ENCODE measurements at regions not wholly inside any gene's neighbourhood (a gene's known extent, or its start where the extent isn't known, plus 50 kb on each side); places are given as distances from the start of the nearest gene placed in this dataset.

DNA sequence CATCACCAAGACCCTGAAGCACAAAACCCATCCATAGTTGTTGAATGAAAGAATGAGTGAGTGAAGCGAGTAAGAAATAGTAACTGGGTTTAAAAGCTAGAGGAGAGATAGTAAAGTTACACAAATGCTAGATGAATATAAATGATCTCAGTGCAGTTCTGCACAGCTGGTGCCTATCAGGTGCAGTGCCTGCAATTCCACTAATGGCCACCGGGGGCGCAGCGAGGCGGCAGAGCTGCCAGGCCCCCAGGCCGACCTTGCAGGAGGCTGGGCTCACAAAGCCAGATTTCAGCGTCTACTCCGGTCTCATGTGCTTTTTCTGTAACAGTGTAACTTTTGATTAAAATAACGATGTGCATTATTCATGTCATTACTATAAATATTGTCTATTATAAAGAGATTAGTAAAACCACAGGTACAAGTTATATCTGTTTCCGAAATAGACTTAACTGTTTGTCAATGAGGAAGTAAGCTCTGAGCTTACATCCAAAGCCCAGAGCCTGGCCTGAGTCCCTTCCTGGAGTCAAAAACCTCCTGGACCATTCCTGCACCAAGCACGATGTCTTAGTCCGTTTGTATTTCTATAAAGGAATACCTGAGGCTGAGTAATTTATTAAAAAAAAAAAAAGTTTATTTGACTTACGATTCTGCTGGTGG, 477.6 kb downstream of the NPHP4 start:
- peak; percentile 69 for DNase-seq

DNA sequence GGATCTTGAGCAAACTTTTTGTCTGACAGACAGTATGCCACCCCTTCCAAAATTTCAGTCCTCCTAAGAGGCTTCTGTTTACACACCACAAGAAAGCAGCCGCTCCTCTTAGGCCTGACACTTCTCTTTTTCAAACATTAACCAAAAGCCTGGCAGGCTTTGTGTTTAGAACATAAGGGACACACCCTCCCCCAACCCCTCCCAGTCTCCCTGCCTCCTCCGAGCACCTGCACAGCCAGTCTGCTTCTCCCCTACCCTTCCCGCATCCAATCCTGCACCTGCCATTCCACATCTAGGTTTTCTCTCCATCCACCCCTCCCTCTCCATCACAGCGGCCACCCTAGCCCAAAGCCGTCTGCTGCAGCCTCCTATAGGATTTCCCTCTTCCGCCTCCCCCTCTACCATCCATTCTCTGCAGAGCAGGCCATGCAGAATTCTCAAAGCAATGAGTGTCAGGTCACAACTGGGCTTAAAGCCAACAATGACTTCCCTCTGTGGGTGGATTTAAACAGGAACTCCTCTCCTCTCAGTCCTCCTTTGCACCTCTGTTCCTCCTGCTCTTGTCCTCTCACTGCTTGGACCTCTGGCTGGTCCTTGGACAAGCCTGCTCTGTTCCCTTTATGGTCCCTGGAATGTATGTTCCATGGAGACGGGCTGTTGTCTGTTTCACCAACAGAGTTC, 478.2 kb downstream of the NPHP4 start:
- peak; percentile 21 for DNase-seq

DNA sequence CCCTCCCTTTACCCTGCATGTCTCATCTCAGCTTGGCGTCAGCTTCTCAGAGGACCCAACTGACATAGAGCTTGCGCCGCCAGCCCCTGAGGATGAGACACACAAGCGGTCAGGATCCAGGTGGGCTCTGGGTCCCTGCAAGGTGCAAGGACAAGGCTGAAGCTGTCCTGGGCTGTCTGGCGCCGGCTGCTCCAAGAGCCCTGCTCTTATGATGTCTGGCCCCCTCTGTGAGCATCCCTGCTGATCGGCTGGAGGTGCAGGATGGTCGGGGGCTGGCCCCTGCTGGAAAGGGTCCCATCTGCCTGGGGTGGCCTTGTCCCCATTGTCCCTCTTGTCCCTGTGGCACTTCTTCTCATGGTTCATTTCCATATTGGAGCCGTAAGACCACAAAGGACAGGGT, 479.0 kb downstream of the NPHP4 start:
- DNase-seq = no peak

DNA sequence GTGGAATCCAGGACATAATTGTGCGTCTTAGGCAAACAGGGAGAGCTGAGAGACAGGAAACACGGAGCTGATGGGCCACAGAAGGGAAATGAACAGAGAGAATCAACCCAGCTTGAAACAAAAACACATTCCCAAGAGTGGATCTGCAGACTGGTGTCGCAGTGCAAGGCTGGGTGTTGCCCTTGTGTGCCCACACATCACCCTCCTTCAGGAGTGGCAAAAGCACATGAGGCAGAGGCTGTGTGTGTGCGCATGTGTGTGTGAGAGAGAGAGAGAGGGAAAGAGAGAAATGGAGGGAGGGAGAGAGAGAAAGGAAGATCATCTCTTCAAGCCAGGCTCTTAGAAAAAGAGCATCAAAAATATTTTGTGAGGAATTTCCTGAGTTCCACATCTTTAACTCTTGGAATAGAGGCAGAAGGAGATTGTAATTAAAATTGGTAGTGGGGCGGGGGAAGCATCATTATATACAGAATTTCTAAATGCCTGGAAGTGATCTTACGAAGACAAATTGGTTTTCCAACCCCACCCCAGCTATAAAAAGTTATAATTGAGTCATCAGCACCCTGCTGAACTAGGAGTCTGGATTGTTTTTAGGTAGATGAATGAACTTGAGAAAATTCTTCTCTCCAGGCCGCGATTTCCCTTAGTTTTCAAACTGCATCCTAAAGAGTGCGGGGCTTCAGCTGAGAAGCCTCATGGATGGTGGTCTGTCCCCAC, 480.7 kb downstream of the NPHP4 start:
- no peak for DNase-seq

DNA sequence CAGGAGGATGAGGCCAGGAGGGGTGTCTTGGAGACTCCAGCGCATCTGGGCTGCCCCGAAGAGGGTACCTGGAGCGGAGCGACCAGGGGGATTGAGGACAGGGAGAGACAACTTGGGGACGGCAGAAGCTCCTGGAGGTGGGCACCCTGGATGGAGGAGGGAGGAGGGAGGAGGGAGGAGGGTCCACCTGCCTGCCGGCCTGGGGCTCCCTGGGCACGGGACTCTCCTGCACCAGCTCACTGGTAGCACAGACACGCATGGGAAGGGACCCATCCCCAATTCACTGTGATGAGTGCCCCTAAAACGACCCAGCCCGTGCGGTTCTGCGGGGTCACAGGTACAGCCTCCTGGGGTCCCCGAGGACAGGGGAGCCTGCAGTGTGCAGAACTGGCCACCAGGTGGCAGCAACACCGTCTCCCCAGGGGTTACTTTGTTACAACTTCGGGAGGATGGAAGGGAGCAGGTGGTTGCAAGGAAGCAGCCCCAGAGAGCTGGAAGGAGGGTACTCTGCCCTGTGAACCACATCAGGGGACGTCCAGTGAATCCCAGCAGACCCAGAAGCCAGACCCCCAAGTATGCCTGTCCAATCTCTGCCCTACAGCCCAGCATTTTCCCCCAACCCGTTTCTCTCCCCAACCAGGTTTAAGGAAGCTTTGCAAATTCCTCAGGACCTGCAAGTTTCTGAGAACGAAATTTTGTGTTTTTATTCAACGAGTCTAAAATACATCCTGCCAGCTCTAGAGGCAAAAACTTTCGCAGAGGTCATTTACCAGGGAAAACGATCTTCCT, 482.4 kb downstream of the NPHP4 start:
- peak; percentile 49 for DNase-seq

DNA sequence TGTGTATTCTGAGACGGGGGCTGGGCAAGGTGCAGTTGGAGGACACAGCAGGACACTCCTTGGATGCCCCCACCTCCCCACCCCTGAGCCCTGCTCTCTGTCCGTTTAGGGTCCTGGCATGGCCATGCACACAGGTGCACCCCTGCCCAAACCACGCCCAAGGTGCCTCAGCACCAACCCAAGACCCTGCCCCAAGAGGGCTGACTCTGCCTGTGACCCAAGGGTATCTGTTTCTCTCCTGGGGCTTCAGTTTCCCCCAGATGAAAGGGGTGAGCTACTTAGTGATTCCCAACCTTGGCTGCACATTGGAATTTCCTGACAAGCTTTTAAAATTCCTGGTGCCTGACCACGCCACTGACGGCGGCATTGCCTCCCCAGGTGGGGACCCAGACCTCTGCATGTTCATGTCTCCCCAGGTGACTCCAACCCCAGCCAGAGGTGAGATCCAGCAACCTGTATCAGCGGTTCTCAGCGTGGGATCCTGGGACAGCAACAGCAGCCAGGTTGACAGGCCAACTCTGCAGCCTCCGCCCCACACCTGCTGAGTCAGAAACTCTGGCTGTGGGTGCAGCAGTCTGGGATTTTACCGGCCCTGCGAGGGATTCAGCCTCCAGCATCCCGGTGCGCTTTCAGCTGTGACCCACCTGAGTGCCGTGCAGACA, 483.4 kb downstream of the NPHP4 start:
- DNase-seq = no peak

DNA sequence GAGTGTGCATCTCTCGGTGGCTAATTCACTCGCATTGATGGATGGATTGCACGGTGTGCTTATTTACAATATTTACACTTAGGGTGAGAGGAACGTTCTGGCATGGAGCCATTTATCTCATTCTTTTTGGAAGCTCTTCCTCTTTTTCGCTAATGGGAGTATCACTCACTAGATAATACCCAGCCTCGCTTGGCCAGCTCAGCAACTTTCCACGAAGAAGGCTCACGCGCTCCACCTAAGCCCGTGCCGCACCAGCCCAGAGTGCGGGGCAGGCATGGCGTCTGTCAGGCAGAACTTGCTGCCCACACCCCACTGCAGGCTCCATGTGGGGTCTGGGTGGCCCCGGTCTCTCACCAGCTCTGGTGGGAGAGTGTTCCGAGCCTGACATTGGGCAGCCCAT, 484.9 kb downstream of the NPHP4 start:
- no peak for DNase-seq

DNA sequence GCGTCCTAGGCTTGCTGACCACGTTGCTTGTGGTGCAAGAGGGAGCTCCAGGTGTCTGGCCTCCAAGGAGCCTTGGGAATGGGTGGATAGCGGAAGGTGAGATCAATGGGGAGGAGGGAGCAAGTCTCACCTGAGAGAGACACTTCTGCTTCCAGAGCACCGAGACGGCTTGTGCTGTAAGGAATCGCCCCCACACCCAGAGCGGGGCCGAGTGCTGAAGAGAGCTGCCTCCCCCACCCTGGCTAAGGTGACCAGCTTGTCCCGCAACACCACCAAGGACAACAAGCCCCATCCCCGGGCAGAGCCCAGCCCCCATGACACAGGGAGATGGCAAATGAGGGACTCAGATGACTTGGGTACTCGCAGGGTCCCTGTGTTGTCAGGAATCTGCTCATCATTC, 485.6 kb downstream of the NPHP4 start:
- DNase-seq = no peak

DNA sequence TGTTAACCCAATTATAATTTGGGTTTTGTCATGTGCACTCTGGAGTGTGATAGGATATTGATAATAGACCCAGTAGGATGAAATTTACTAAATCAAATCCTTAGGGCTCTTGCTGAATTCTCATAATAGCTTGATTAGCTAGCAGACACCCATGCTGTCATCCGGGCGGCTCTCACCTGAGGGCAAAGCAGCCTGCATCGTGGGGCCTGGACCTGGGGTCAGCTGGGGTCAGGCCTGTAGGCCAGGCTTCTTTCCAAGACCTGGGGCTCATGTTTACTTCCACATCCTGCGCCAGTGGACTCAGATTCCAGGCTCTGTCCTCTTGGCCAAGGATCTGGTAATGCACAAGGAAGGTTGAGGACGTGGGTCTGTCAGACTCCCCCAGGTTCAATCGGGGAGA, 486.3 kb downstream of the NPHP4 start:
- DNase-seq = no peak

DNA sequence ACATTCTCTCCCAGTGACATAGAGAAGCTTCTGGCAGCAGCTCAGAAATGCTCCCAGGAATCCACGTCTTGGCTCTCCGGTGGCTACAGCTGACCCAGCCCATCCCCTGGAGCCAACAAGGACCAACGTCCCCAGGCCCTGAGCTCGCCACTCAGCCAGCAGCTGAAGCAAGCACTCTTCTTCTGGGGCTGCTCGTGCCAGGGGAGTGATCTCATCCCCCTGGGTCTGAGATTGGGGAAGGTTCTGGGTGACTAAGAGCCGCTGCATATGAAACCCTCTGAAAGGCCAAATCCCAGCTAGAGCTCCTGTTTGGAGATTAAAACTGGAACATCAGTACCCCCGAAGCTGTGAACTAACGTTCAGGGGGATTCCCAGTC, 487.9 kb downstream of the NPHP4 start:
- DNase-seq = no peak

DNA sequence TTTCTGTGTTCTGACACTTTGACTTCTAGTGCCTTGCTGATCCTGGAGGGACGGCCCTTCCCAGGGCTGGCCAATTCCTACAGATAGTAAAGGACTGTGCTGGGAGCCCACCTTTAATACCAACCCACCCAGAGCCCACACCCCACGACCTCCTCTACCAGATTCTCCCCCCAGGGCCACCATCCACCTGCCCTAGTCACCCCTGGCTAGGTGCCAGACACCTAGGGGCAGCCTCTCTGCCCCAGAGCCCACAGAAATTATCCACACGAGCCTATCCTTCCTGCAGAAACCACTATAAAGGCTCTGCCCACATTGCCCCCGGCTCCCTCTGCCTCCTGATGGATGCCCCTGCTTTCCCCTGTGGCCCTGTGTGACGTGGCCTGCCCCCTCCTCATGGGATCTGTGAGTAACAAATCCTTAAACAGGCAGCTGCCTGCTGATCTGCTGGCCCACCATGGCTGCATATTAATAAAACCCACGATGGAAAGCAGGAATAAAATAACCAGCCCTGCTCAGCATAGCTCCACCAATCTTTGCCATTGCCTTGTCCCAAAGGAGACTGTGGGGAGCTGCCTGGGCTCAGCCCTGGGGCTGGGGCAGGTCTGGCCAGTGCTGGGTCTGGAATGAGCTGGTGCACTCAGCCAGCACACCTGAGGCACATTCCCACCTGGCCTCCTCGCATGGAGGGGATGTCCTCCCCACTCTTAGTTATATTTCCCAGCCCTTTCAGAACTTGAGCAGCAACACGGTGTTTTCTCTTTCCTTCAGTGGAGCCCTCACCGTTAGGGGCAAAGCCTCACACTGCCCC, 488.5 kb downstream of the NPHP4 start:
- no peak for DNase-seq

DNA sequence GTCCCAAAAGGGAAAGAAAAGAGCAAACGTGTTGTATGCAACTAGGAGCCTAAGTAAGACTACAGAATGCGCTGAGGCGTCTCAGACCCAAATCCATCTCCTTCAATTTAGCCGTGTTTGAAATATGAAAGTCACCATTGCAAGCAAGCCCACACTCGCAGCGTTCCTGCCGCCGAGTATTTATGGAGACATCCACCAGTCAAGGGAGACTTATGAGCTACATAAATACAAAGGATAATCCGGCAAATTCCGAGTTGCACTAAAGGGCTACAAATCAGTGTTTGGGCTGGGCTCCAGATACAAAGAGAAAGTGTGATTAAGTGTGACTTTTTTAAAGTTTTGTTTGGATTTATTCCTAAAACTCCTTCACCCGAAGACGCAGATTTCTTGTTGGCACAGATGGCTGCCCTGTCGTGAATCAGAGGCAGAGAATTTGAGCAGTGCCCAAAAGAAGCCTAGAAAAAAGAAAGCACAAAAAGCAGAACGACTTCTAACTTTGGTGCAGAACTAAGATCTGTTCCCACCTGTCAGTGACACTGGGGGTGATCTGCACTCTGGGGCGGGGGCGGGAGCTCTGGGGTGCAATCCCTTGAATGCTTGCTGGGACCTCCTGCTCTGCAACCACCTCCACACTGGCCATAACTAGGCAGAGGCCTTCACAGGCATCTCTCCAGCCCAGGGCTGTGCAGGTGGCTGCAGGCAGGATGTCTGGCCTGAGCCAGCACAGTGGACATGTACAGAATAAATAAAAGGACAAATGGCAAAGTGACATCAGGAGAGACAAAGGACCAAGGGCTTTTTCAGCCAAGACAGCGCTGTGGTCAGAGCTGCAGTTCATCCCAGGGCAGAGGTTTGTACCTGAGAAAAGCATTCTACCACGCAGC, 489.7 kb downstream of the NPHP4 start:
- DNase-seq = no peak

DNA sequence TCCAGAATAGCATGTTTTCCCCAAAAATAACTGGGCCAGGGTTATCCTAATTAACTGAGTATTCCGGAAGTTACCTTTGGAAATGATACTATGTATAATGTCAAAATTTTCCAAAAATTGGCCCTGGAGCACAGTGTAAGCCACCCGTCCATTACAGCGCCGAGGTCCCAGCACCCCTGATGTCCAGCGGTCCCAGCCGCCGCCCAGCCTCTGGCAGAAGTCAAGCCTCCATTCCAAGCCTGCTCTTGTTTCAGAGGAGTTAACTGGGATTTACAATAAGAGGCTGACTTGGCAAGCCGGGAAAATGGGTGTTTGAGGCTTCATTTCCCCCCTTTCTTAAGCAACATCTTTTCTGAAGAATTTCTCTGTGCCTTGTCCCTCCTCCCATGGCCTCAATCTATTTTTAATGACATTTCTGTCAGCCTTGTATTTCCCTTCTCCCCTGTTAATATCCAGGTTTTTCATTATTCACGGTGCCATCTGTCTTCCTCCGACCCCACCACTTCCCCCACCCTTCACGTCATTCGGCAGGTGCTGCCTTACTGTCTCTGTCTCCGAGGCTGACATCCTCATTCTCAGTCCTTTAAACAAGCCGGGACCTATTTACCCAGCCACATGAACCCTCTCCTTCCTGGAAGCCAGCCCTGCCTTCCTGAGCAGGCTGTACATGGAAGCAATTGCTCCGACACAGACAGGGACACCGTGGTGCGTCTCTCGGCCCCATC, 490.9 kb downstream of the NPHP4 start:
- no peak for DNase-seq

DNA sequence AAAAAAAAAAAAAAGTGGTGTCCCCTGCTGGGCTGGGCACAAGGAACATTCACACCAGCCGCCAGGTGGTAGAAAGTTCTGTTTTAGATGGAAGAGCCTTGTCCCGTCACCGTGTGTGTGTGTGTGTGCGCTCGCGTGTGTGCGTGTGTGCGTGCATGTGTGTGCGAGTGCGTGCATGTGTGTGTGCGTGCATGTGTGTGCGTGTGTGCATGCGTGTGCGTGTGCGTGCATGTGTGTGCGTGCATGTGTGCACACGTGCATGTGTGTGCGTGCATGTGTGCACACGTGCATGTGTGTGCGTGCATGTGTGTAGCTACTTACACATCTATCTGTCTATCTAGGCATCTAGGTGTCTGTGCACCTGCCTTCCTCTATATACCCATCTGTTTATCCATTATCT, 491.7 kb downstream of the NPHP4 start:
- DNase-seq = no peak

DNA sequence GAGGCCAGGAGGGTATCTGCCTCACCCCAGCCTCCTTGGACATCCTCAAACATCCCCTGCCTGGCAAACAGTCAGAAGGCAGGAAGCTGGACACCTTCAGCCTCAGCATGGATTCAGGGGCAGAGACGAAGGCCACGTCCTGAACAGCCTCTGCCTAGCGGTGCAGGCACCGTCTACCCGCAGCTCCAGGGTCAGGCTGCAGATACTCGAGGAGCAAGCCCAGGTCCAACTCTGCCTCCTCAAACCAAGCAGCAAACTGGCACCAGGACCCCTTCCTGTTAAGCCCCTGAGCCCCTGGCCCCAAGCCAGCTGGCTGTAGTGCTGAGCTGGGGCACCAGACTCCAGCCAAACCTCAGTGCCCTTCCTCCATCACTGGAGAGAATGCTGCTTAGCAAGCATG, 494.7 kb downstream of the NPHP4 start:
- no peak for DNase-seq

DNA sequence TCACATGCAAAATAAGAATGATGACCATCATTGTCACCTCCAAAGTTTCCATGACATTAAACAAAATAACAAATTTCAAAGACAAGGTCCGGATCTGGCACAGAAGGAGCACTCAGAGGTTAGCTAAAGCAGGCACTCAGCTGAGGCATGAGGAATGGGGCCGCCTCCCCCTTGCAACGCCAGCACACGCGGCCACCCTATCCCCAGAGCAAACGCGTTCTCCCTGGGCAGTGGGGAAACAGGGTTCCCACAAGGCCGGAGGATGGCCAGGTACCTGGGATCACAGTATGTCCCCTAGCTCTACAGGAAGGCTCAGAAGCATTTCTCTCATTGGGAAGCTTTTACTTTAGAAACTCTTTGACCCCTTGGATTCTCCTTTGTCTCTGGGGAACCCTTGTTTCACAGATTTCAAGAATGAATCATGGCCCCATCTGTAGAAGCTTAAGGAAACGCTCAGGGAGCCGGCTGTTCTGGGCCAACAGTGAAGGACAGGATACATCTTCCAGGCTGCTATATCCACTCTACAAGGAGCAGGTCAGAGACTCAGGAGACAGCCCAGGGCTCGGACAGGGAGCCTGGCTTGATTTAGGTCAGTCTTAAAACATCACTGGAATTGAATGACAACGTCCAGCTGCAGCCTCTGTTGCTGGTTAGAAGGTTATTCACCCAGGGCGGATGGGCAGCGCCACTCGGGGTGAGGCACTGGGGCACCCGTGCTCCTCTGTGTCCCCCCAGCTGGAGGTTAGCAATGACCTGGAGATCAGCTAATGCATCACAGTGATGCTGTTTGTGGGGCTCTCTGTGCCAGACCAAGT, 496.4 kb downstream of the NPHP4 start:
- DNase-seq = no peak

DNA sequence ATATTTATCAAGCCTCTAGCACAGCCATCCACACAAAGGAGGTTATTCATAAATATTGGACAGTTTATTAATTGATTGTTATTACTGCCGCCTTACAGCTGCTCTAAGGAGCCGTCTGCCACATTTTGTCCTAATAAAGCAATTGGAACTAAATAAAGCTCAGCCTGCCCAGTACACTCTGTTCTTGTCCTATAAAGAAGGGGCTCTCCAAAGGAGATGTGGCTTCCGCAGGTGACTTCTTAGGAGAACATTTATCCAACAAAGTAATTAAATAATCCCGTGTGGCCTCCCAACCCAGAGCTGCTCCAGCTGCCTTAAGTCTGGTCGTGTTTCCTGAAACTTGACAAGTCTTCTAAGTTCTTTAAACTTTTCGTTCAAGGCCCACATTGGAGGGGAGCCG, 497.7 kb downstream of the NPHP4 start:
- DNase-seq = no peak

DNA sequence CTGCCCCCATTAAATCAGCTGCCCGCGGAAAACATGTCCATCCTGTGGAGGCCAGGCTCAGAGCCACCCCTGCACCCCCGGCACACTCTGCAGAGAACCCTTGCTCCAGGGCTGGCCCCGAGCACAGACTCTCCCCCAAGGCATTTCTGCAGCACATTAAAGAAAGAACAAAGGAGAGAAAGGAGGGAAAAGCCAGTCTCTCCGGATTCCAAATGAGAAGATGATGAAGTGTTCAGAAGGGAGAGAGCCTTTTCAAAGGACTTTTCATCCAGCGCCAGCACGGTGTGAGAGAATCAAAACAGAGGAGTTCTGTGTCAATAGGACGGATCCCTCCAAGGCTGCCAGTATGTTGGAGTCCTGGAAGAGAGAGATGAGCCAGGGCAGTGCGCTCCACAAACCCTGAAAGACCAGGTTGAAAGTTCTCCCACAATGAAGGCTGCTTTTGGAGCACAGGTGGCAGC, 498.3 kb downstream of the NPHP4 start:
- DNase-seq = no peak

DNA sequence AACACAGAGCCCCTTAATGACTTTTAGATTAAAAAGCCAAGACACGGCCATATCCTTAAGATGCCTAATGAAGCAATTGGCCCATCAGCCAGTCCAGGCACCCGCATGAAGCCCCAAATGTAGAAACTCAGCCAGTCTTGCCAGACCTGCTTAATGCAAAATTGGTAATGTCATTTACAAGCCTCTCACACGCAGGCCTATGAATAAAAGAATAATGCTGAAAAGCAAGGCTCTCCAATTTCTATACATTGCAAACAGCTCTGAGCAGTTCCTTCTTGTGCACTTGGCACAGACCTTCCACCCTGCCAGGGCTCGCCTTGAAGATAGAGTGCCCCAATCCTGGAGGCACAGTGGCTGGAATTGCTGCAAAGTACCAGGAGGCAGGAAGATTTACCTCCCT, 498.9 kb downstream of the NPHP4 start:
- DNase-seq = no peak
